ENCODE measurements at regions not wholly inside any gene's neighbourhood (a gene's known extent, or its start where the extent isn't known, plus 50 kb on each side); places are given as distances from the start of the nearest gene placed in this dataset.

- no peak for TF ChIP-seq CTCF (conservative IDR thresholded peaks at IDR 0.05; ENCODE audit: low read depth, low read length)
Observed at GRCh38 chr14:71668186-71668912, 263.9 kb upstream of the RGS6 start (continued).

- POLR2A ChIA-PET (ENCODE audit: unreplicated experiment) = no interaction called here
- H2BK5ac ChIP-seq (ENCODE audit: low read depth, low read length, poor library complexity, severe bottlenecking) = no peak overlapping the region
- H3K4me1 ChIP-seq (ENCODE audit: control insufficient read depth, insufficient read depth, low read length) = peaks cover 6% of the 10 kb centered on the region
- H4K20me1 ChIP-seq (ENCODE audit: insufficient read depth, low read length) = no peaks in the 10 kb centered on the region
- H3K4ac ChIP-seq (ENCODE audit: low read depth, low read length) = no peak overlapping the region
- WGBS, 2 experiments (ENCODE audit: extremely low coverage in 2 of 2, insufficient read length in 1 of 2) = 100% methylated on average over 3 of the region's 5 CpGs; no CpG with 5 or more reads in 1 of the 2 experiments
- H2AK5ac ChIP-seq (ENCODE audit: low read depth, low read length) = no peak overlapping the region
- no peak overlapping the region for H3K27ac ChIP-seq (ENCODE audit: insufficient read depth, low read length)
- ATAC-seq (ENCODE audit: low read depth) (no peak), DNase-seq (no peak)
- no peaks in the 10 kb centered on the region for H3K79me1 ChIP-seq (ENCODE audit: low read depth in 1 of 2, low read length in 2 of 2)
- H3K9me3 ChIP-seq (ENCODE audit: control insufficient read depth, insufficient read depth, low read length) = no peaks in the 10 kb centered on the region
- no peak overlapping the region for H2AFZ ChIP-seq (replicated peaks; ENCODE audit: low read length, poor library complexity)
- H4K91ac ChIP-seq (ENCODE audit: insufficient read depth, low read depth, low read length) = no peak overlapping the region
- no peak overlapping the region for H3K14ac ChIP-seq (replicated peaks; ENCODE audit: low read depth, low read length)
- no peak overlapping the region for H3K23ac ChIP-seq (ENCODE audit: low read depth, low read length)
- H3K9me1 ChIP-seq (ENCODE audit: insufficient read depth, low read length) = no peaks in the 10 kb centered on the region; the same call in 1 of the 2 replicates
- peaks cover 22% of the 10 kb centered on the region for H3K36me3 ChIP-seq (ENCODE audit: control insufficient read depth, insufficient read depth, low read length)
- no peak overlapping the region for H3K9ac ChIP-seq (ENCODE audit: low read depth, low read length)
- BruUV-seq (replicated peaks) = no TSS peak
- CTCF ChIA-PET = interaction anchor here (0.6 kb wide), 1 partner anchor 46 kb away, joined by 7 read pairs; no protein-coding TSS in a partner anchor
- in situ Hi-C loops (cut with MboI; ENCODE audit: low sequenced_read_pairs) = no loop called here
- no peak overlapping the region for H3K18ac ChIP-seq (ENCODE audit: low read depth, low read length)
- no peak overlapping the region for H4K8ac ChIP-seq (ENCODE audit: low read depth in 2 of 2, low read length in 2 of 2)
- TF ChIP-seq ELK1 (IDR thresholded peaks at IDR 0.05; ENCODE audit: borderline replicate concordance, low read depth, low read length) (no peak), POLR2A (IDR thresholded peaks at IDR 0.05; ENCODE audit: low read depth, low read length) (no peak), RCOR1 (IDR thresholded peaks at IDR 0.05; ENCODE audit: insufficient replicate concordance, low read length) (no peak), MAFK (IDR thresholded peaks at IDR 0.05; ENCODE audit: low read depth, low read length) (no peak)
- H2BK20ac ChIP-seq (ENCODE audit: low read depth, low read length) = no peak overlapping the region
- H4K5ac ChIP-seq (ENCODE audit: low read depth, low read length) = no peak overlapping the region
- no peak overlapping the region for H3K56ac ChIP-seq (ENCODE audit: extremely low read depth, insufficient read depth, low read length)
- no peak overlapping the region for H2BK120ac ChIP-seq (ENCODE audit: low read depth, low read length)
- H2BK15ac ChIP-seq (ENCODE audit: low read depth, low read length) = no peak overlapping the region
- intact Hi-C loops (cut with micrococcal nuclease) = no loop called here
- dilution Hi-C loops (cut with HindIII; ENCODE audit: low sequenced_read_pairs, unreplicated experiment) = no loop called here
- no peaks in the 10 kb centered on the region for H3K27me3 ChIP-seq (ENCODE audit: control insufficient read depth, insufficient read depth, low read length)
- H2AK9ac ChIP-seq (replicated peaks; ENCODE audit: low read depth, low read length, poor library complexity) = no peak overlapping the region
- no peak overlapping the region for H3K4me2 ChIP-seq (ENCODE audit: low read depth, low read length)
- no peak overlapping the region for H3K4me3 ChIP-seq (ENCODE audit: insufficient read depth, low read depth, low read length)
Observed at GRCh38 chr14:71672596-71672995, 259.6 kb upstream of the RGS6 start.
